ENCODE measurements at regions not wholly inside any gene's neighbourhood (a gene's known extent, or its start where the extent isn't known, plus 50 kb on each side); places are given as distances from the start of the nearest gene placed in this dataset.
"Not testable (repeated sequence)": the region's sequence is repeated elsewhere in the genome, so short reads cannot be mapped to it uniquely, and the experiment has no call there.

- DNase-seq, result no peak
These were observed 168.2 kb downstream of the KIF26A start for GRCh38 chr14:104306450-104307040.

DNA sequence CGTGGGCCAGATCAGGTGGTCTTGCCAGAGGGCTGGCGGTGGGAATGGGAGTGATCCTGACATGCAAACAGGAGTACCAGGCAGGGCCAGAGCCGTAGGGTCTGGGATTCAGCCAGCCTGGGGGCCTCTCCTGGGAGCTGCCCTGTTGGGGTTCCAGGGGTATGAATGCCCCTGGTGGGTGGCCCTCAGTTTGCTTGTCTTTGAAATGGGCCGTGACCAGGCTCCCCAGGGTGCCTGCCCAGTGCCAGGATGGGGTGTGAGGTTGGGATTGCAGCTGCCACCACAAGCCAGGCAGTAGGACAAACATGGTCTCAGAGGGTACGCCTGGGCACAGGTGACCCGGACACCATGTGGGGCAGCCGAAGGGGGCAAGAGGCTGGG lies 168.8 kb downstream of the KIF26A start:
- DNase-seq, result no peak

DNA sequence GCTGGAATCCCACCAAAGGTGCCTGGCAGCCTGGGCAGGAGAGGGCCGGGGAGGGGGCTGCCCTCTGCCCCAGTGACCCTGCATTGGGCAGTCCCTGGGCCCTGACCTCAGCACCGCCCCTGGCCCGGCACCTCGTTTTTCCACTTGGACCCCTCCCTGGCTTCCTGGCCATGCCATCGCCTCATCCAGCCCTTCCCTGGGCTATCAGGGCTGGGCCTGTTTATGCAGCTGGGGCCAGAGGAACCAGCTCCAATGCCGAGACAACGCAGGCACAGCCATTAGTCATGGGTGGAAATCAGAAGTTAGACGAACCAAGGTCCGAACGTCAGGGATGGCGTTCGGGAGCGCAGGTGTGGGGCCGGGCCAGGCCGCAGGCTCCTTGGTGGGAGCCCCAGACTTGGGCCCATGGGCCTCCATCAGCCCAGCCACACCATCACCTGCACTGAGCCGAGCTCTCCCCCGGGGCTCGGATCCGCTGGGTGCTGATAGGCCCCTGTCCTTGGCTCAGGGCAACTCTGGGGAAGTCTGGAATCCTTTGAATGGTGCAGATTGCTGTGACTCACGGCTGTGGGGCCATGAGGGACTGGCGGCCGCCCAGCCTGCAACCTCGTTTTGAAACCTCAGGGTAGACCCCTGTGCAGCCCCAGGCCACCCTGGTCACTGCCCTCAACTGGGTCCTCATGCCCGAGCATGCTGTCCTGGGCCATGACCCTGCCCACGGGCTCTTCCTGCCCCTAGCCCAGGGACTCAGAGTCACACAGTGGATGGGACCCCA lies 169.4 kb downstream of the KIF26A start:
- no peak for DNase-seq

DNA sequence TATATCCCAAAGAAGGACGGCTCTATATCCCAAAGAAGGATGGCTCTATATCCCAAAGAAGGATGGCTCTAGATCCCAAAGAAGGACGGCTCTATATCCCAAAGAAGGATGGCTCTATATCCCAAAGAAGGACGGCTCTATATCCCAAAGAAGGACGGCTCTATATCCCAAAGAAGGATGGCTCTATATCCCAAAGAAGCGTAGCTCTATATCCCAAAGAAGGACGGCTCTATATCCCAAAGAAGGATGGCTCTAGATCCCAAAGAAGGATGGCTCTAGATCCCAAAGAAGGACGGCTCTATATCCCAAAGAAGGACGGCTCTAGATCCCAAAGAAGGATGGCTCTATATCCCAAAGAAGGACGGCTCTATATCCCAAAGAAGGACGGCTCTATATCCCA lies 170.1 kb downstream of the KIF26A start:
- not testable (repeated sequence) for DNase-seq

DNA sequence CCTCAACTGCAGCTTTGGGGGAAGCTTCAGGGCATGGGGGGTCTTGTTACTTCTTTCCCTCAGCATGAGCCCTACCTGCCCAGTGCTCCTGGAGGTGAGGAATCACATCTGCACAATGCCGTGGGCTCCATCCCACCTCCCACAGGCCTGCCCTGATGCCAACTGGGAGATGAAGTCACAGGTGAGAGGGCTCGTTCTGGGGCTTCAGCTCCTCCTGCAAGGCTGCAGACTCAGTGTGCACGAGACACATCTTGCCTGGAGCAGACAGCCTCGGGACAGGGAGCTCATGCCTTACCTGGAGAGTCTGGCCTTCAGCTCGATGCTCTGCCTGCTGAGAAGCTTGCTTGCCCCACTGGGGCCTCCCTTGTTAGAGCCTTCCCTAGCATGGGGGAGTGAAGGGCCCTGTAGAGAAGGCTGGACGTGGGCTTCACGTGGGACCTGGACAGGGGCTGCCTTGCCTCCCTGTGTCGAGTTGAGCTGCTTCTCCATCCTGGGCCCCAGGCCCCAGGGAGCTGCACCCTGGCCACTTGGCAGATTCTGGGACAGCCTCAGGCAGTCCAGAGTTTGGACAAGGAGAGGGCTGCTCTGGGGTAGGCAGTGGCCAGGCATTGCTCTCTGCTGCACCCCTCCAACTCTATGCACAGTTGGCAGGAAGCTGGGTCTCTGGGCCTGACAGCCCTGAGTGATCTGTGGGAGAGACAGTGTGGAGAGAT lies 171.4 kb downstream of the KIF26A start:
- DNase-seq, result no peak

DNA sequence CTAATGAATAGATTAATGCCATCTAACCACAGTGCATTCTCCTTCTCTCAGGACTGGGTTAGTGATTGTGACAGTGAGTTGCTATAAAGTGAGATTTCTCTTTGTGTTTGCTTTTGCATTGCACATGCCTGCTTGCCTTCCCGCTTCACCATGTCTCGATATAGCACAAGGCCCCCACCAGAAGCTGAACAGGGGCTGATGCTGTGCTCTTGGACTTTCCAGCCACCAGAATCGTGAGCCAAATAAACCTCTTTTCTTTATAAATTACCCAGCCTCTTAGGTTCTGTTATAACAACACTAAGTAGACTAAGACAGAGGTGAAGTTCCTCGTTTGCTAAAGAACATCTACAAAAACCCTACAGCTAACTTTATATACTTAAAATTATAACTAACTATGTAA lies 173.0 kb downstream of the KIF26A start:
- DNase-seq, result no peak

DNA sequence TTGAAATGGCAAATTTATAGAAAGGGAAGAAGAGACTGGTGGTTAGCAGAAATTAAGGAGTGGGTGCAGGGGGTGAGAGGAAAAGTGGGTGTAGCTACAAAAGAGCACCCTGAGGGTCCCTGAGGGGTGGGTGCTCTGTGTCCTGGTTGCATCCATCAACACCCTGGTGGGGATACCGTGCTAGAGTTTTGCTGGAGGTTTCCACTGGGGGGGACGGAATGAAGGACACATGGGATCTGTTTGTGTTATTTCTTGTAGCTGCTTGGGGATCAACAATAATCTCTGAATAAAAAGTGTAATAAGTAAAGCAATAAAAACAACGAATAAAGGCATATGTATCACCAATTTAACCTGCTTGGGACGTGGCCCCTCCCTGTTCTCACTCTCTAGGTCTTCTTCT lies 175.3 kb downstream of the KIF26A start:
- no peak for DNase-seq

DNA sequence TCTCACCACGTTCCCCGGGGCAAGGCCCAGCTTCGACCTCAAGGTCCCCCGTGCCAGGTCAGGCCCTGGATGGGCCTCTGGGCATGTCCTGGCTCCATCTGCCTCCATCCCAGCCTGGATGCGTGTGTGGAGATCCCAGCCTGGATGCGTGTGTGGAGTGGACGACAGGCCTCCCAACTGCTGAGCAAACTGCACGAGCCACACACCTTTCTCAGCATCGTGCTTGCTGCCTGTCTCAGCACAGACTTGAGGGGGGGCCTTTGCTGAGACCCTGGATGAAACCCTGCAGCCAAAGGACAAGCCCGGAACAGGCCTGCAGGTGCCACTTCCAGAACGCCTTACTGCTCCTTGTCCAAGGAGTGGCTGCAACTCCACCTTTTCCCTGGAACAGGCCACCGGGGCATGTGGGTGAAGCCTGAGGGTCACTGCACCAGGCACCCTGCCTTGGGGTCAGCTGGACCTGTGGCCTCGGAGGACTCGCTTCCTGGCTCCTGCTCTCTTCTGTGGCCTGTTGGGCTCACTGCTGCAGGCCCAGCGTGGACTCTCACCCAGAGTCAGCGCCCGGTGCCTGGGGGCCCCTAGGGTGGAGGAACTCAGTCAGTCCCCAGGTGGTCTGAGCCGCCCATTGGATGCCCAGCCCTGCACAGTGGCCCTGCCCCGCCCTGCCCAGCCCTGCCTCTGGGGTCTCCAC lies 176.0 kb downstream of the KIF26A start:
- no peak for DNase-seq

DNA sequence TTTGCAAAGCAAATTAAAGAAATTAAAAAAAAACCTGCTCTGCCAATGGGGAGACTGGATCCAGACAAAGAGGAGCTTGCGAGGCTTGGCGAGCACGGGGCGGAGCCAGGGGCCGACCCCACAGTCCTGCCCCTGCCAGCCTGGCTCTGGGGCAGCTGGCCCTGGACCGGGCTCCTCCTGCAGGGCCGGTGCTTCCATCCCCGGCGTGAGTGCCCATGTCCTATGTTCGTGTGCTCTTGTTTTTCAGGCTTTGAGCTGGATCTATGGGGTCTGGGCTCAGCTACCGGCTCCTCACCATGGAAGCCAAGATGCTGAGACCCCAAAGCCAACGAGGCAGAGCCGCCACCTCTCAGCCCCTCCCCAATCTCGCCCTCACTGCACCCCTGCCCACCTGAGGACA lies 176.8 kb downstream of the KIF26A start:
- no peak for DNase-seq

GRCh38 chr14:104315625-104316024 lies 177.2 kb downstream of the KIF26A start:
- DNase-seq, result no peak

DNA sequence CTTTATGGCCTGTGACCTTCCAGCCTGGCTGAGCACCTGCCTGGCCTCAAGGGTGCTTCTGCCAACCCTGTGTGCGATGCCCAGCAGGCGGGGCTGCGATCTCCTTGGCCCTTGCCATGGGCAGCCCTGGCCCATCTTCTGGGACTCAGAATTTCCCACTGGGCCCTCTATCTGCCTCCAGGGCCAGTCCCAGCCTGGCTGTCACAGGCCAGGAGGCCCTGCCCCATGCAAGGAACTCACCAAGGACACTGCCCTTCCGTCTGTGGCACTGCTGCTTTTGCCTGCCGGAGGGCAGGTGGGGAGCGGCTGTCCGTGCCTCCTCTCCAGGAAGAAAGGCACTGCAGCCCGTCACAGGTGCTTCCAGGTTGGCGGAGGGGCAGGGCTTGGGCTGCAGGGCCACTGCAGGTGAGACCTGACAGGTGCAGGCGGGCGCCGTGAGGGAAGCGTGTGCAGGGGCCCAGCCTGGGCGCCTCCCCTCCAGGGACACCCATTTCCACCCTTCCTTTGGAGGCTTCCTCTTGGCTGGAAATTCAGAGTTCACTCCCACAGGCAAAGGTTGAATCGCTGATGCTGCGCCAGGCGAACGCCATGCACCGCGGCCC lies 177.8 kb downstream of the KIF26A start:
- DNase-seq, result no peak

DNA sequence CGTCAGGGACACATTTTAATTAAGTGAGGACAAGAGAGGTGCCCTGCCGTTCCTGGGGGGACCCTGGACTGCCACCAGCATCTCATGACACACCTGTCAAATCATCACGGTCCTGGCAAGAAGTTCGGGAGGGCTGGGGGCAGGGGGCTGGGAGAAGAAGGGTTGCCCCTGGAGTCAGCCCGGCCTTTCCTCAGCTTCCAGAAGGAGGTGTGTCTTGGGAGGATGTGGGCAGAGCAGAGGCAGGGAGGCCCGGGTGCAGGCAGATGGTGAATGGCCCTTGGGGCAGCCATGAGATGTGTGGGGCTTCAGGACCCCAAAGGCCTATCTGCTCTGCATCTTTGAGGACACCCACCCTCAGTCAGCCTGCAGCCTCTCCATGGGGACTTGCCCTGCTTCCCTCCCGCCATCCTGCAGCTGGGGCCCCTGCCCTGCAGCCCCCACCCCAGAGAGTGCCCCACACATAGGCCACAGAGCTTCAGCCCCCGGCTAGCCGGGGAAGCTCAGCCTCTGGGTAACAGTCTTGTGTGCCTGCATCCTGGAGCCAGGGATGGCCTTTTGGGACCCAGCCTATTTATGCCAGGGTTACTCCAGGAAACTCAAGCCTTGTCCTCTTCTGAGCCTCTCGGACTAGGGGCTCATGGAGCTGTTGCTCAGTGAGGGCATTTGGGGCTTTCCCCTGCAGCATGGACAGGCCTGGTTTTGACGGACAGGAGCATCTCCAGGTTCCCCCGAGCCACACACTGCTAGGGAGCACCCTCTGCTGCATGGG lies 178.5 kb downstream of the KIF26A start:
- no peak for DNase-seq

DNA sequence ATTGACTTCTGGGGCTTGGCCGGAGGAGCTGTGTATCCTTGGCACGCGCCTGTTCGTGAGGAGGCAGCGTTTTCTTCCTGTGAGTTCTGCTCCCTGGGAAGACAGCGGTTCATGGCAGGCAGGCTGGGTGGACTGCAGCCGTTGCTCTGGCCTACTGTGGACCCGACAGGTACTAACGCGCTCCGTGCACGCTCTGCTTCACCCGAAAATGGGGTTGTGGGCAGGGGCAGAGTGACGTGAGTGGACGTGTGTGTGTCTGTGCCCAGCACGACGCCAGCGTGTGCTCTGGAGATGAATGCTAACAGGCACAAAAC lies 179.1 kb downstream of the KIF26A start:
- no peak for DNase-seq

DNA sequence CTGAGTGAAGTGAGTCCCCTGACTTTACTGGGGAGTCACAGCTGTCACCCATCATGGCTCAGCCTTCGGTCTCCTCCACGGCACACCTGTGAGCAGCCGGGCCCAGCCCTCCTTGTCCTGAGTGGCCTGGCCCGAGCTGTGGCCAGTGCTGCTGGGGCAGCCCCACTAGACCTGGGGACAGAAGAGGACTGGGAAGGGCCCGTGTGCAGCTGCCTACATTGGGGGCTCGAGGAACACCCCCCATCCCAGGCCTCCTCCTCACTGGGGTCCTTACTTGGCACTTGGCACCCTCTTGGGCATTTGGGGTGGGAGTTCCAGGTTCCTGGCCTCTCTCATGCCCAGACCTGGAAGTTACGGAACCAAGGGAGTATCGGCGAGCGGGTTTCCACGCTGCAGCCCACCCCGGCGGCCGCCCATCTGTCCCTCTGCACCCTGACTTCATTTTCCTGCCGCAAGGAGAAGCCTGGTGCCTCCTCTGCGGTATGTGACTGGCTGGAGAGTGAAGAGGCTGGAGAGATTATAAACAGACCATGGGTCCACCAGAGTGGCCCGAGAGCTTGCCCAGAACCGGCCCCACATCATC lies 179.7 kb downstream of the KIF26A start:
- DNase-seq, result no peak

DNA sequence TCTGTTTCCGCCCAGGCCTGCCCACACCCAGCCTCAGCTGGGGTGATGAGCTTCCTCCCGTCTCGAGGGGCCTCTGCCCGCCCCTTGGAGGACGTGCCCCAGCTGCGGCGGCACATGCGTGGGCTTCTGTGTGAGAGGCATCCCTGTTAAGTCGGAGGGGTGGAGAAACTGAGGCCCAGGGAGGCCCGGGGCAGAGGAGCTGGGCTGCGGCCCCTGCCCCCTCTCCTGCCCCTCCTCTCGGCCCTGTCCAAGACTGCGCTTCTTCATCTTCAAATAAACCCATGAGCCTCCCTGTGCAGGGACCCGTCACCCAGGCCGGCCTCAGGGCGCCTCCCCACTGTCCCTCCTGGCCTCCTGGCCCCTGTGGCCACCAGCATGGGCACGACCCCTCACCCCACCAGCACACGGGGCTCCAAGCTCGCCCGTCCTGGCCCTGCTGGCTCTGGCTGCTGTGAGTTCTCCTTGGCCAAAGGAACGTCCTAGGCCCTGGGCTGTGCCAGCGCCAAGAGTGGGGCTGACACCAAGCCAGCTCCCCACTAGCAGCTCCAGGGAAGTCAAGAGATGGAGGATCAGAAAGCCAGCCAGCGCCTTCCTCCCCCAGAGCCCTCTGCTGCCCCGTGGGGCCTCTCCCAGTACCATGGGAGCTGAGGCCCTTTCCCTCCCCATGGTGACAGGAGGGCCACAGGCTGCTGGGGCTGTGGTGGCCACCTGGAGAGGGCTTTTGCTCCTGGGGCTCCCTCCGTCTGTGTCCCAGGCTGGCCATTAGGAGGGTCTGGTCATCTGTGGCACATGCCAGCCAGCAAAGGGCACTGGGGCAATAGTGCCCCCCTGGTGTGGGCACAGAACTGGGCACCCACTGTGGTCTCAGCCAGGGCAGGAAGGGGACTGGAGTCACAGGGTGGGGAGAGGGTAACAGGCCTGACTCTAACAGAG lies 180.4 kb downstream of the KIF26A start:
- DNase-seq, result no peak

DNA sequence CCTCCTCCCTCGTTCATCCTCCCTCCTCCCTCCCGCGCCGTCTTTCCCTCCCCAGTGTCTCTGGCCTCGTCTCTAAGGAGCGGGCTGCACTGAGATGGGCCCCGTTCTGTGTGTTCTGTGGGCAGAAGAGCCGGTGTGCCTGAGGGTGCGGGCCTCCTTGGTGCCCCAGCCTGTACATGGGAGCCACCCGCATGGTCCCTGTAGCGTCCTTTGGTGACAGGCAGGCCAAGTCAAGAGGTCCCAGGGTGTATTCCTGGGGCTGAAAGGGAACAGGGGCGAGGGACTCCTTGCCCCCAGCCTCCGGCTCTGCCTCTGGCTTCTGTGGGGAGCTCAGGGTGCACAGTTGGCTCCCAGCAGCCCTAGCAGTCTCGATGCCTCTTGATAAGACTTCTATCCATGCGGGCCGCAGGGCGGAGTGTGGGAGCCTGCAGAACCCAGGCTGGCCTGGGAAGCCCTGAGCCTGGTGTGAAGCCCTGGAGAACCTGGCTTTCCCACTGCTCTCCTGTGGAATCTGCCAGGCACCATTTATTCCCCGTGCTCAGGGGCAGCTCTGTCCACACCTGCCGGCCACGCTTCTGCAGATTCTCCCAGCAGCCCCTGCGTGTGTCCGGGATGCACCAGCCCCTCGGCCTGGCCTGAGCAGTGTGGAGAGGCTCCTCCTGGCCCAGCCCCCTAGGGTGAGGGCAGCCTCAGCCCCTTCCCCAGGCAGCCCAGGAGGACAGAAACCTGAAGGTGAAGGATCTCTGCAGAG lies 181.3 kb downstream of the KIF26A start:
- no peak for DNase-seq

- DNase-seq, result no peak
These were observed 182.3 kb downstream of the KIF26A start for GRCh38 chr14:104320611-104321086.

DNA sequence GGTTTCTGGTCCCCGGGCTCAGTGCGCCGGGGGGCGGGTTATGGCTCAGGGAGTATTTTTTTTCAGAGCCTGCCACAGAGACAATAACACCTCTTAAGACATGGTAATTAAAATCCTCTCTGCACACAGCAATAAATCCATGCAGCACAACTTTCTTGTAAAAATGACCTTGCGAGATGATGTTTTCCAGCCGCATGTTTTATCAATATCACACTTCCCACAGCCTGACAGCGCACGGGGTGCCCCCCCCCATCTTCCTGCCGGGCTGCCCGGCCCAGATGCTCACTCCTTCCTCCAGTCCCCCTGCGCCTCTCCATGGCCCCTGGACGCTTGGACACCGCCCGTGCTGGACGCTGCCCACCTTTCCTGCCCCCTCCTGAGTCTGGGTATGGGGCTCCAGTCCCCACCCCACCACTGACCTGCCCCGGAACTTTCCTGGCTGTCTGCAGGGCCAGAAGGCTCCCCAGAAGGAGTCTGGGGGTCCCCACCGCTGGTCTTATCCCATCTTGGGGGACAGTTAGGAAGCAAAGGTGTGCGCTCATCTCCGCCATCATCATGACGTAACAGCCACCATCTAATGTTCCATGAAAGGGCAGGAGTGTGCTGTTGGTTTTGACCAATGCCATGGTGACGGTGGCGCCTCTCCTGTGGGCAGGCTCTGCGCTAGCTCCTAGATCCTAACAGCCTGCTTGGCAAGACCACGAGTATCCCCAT lies 182.9 kb downstream of the KIF26A start:
- no peak for DNase-seq

DNA sequence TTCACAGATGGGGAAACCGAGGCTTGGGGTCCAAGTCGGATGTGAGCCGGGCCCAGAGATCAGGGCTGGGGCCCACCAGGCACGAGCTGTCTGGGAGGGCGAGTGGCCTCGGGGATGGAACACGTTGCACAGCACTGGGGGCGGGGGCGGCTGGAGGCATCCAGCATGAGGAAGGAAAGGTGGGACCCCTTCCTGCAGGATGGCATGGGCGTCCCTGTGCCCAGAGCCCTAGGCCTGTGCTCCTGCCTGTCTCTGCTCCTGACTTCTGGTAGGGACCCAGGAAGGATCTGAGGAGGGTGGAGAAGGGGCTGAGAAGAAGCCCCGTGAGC lies 183.4 kb downstream of the KIF26A start:
- DNase-seq, result no peak

Measured in NCI-H2171 treated with DMSO at 0.1 percent for 48 hours (cell line).